Cardiac septum (tissue), 1 donor: ENCODE measurements at regions not wholly inside any gene's neighbourhood (a gene's known extent, or its start where the extent isn't known, plus 50 kb on each side); places are given as distances from the start of the nearest gene placed in this dataset.
"Not testable (repeated sequence)": the region's sequence is repeated elsewhere in the genome, so short reads cannot be mapped to it uniquely, and the experiment has no call there.

Experiments used
- DNase-seq: peaks from one replicate; pipeline ENCODE4 v3.0.0-alpha.2; 2020; ENCODE audit warnings: low spot score
- intact Hi-C: fragments of 100-400 bp; cut with DNase I; formaldehyde crosslinking; loops from one replicate; pipeline ENCODE4 v1.14.0; 2022
- donor health status: DM: no; HTN: no; CAD: no.

- DNase-seq: peak; percentile 87
- intact Hi-C loops: loop anchor here (1.0 to 10.0 kb wide), 5 partner anchors 15 to 328 kb away; partner anchors contain the start of genes DUSP28 and RNPEPL1
Observed at GRCh38 chr2:240236217-240237111, 96.0 kb upstream of the OTOS start.

- intact Hi-C loops: loop anchor here (2.0 to 10.0 kb wide), 3 partner anchors 49 to 327 kb away; partner anchors contain the start of genes DUSP28 and RNPEPL1
- DNase-seq: peak; percentile 67
Observed at GRCh38 chr2:240237609-240238174, 97.2 kb upstream of the OTOS start.

- intact Hi-C loops: loop anchor here (5.0 to 10.0 kb wide), 2 partner anchors 114 to 327 kb away; partner anchors contain the start of genes DUSP28 and RNPEPL1
Observed at GRCh38 chr2:240238201-240238600, 97.7 kb upstream of the OTOS start.

GRCh38 chr2:240238786-240239185 is 98.3 kb upstream of the OTOS start:
- peak; percentile 4 for DNase-seq
- intact Hi-C loops: loop anchor here (5.0 to 10.0 kb wide), 2 partner anchors 114 to 326 kb away; partner anchors contain the start of genes DUSP28 and RNPEPL1

More at GRCh38 chr2:240238201-240238600, 97.7 kb upstream of the OTOS start:
- DNase-seq: no peak

- DNase-seq: peak; percentile 27
- intact Hi-C loops: loop anchor here (5.0 to 10.0 kb wide), 2 partner anchors 113 to 325 kb away; partner anchors contain the start of genes DUSP28 and RNPEPL1
Observed at GRCh38 chr2:240239325-240239724, 98.9 kb upstream of the OTOS start.

- peak; percentile 35 for DNase-seq
- intact Hi-C loops: no loop called here
Observed at GRCh38 chr2:240240017-240240734, 99.7 kb upstream of the OTOS start.

- intact Hi-C loops: no loop called here
- no peak for DNase-seq
Observed at GRCh38 chr2:240240781-240241180, 100.3 kb upstream of the OTOS start.

- no peak for DNase-seq
- intact Hi-C loops: no loop called here
Observed at GRCh38 chr2:240241572-240241971, 101.1 kb upstream of the OTOS start.

- intact Hi-C loops, DNase-seq: not testable (repeated sequence)
Observed at GRCh38 chr2:240243049-240243448, 102.6 kb upstream of the OTOS start.

GRCh38 chr2:240244543-240244942 is 104.1 kb upstream of the OTOS start:
- intact Hi-C loops: no loop called here
- DNase-seq: no peak

GRCh38 chr2:240245184-240245583 is 104.7 kb upstream of the OTOS start:
- intact Hi-C loops: no loop called here
- no peak for DNase-seq

GRCh38 chr2:240245706-240246105 is 105.2 kb upstream of the OTOS start:
- DNase-seq: no peak

GRCh38 chr2:240246173-240246820 is 105.8 kb upstream of the OTOS start:
- DNase-seq: no peak

More at GRCh38 chr2:240245706-240246105, 105.2 kb upstream of the OTOS start:
- intact Hi-C loops: no loop called here

GRCh38 chr2:240247241-240247867 is 106.9 kb upstream of the OTOS start:
- DNase-seq: no peak
- intact Hi-C loops: no loop called here

More at GRCh38 chr2:240246173-240246820, 105.8 kb upstream of the OTOS start:
- intact Hi-C loops: no loop called here

- intact Hi-C loops: no loop called here
- DNase-seq: no peak
Observed at GRCh38 chr2:240247868-240248720, 107.6 kb upstream of the OTOS start.

- DNase-seq: no peak
- intact Hi-C loops: no loop called here
Observed at GRCh38 chr2:240248721-240249422, 108.4 kb upstream of the OTOS start.

- DNase-seq: no peak
- intact Hi-C loops: loop anchor here (5.0 kb wide), 1 partner anchor 188 kb away; the partner anchor contains the start of gene GPC1
Observed at GRCh38 chr2:240249423-240250149, 109.1 kb upstream of the OTOS start.
